GM19468 (cell line): ENCODE measurements at regions not wholly inside any gene's neighbourhood (a gene's known extent, or its start where the extent isn't known, plus 50 kb on each side); places are given as distances from the start of the nearest gene placed in this dataset.
"Not testable (repeated sequence)": the region's sequence is repeated elsewhere in the genome, so short reads cannot be mapped to it uniquely, and the experiment has no call there.

Experiments used
- ATAC-seq: cut with Tn5 transposase; IDR thresholded peaks from one replicate; pipeline ENCODE4 v1.9.1; 2021; ENCODE audit warnings: mild to moderate bottlenecking, moderate library complexity, moderate number of reproducible peaks; ENCODE audit not compliant: unreplicated experiment; ENCODE audit errors: extremely low read depth

DNA sequence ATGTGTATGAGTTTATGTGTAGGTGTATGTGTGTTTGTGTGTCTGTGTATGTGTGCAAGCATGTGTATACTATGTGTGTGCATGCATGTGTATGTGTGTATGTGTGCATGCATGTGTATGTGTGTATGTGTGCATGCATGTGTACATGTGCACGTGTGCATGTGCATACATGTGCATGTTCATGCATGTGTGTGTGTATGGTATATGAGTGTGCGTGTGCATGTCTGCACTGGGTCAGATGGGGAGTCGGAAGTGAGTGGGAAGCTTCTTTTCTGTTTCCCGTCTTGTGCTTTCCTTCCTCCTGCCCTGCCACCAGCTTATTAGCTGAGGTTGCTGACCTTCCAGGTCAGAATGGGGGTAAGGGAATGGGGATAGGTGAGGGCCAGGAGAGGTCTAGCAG is 174.7 kb downstream of the MAP2K4 start:
- ATAC-seq, result no peak

GRCh38 chr17:12201294-12201880 is 180.7 kb downstream of the MAP2K4 start:
- no peak for ATAC-seq

DNA sequence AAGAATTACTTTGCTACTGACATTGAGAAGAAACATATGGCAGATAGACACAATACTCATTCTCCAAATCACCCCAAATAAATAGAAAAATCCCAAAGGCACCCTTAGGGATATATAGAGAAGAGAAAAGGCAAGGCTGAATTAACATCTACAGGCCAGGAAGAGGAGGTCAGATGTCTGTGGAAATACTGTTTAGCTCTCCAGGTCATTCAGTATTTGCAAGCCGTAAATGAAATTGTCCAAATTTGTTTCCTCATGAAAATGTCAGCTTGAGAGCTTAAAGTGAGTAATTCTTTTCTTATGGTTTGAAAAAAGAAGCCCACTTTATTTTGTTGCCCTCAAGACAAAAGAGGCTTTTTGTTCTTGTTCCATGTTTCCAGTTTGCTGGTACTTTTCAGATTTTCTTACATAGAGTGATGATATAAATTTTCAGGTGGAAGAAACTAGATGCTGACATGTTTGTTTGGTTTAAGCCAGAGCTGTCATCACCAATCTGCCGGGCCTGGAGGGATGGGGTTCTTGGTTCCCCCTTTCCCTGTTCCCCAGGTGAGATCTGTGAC is 189.0 kb downstream of the MAP2K4 start:
- ATAC-seq, result no peak

- ATAC-seq, result not testable (repeated sequence)
Observed at GRCh38 chr17:12220714-12221439, 200.2 kb downstream of the MAP2K4 start.

- ATAC-seq, result no peak
Observed at GRCh38 chr17:12222392-12222791, 201.7 kb downstream of the MAP2K4 start.

DNA sequence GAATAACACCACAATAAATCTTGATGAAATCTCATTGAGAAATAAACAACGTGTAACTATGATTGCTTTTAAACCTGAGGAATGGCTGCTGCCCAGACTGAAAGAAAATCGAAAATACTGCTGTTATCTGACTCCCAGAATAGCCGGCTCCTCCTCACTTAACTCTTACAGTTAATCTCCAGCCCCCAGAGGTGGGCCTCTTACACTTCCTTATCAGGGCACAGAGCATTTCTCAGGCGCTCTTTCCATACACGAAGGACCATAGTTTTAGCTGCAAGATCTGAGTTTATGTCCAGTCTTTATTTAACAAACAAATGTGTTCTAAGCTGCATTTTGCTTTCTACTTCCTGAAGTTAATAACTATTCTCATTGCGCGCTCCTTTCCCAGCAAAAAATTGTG is 206.9 kb downstream of the MAP2K4 start:
- no peak for ATAC-seq

DNA sequence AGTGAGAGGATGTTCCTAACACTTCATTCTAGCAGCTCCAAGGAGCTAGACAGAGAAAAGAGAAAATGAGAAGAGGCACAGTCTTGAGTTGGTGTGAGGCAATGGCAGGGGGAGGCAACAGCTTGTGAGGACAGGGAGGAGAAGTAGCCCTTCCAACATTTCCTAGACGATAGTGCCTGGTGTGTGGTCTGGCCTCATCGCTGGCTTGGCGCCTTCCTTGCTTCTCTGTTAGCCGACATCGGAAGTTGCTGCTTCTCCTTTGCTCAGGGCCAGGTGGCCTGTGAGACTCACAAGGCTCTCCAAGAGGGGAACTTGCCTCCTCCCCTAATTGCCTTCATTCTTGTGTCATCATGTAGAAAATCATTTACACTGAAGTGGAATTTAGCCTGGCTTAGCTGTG is 208.7 kb downstream of the MAP2K4 start:
- ATAC-seq, result no peak

DNA sequence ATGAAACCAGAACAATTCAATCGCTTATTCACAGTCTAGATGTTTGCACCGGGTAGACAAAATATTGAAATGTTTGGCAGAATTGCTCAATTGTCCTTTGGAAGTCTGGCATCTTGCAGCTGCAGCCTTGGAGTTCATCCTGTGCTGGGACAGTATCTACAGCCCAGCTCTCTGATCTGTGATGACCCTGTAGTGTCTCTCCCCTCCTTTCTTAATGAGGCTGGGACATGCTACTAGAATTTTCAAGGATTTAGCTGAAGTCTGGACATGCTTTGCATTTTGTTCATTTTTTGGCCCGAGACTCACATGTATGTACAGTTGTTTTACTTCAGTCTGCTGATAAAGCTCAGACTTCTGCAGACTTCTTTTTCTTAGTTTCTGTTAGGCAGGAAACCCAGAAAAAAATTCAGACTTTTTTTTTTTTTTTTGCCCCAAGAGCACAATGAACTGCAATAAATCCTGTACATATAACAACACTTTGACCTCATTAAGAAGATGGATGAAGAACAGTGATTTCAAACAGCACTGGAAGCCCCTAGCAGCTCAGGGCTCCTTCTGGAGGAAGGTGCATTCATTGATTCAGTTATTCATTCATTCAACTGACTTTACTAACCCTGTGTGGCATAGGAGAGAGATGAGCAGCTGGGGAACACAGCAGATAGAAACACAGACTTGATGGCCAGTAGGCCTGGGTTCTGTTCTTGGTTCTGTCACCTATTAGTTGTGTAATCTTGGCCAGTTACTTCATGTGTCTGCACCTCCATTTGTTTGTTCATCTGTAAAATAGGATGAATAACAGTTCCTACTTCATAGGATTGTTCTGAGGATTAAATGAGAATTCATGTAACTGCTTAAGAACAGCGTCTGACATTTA is 210.0 kb downstream of the MAP2K4 start:
- no peak for ATAC-seq

GRCh38 chr17:12231355-12231682 is 210.6 kb downstream of the MAP2K4 start:
- ATAC-seq, result no peak

- not testable (repeated sequence) for ATAC-seq
Observed at GRCh38 chr17:12239021-12239420, 218.3 kb downstream of the MAP2K4 start.

GRCh38 chr17:12242345-12242954 is 221.8 kb downstream of the MAP2K4 start:
- no peak for ATAC-seq

DNA sequence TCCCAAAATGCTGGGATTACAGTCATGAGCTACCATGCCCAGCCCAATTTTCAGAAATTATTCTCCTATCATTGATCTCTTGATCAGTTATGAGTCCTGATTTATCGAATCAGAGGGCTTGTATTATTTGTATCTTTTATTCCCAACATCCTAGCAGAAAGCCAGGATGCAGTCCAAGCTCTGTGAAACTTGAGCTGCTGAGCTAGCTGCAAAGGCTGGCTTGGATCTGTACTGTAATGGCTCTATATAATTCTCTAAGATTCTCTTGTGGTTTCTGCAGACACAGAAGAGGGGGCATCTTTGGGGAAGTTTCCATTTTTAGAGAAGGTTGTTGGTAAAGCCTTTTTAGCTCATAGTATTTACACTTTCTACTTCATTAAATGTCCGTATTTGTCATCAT is 227.1 kb downstream of the MAP2K4 start:
- ATAC-seq, result no peak

- no peak for ATAC-seq
Observed at GRCh38 chr17:12250973-12251372, 230.3 kb downstream of the MAP2K4 start.

DNA sequence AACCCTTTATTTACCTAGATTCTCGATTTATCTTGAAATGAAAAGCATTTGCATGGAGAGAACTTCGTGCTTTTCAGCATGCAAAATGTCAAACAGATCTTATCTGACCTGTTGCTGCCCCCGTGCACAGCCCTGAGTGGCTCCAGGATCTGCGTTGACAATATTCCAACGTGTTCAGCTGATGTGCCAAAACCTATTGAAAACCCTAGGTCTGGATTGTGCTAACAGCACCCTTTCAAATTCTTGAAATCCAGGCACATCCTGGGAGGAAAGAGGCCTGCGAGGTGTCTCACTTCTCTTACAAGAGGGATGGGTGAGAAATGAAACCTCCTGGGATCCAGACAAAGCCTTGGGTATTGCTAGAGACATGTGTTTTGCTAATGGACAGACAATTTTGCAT is 231.8 kb downstream of the MAP2K4 start:
- no peak for ATAC-seq

DNA sequence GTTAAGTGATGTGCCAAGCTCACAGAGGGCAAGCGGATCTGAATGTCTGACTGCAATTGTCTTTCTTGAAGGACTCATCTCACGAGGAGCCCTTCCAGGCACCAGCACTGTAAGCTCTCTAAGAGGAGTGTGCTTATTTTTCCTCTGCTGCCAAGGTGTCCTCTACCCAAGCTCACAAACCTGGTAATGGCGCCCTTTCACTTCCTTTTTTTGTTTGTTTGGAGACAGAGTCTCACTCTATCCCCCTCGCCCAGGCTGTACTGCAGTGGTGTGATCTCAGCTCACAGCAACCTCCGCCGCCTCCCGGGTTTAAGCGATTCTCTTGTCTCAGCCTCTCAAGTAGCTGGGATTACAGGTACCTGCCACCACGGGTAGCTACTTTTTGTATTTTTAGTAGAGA is 233.8 kb downstream of the MAP2K4 start:
- ATAC-seq, result no peak

- no peak for ATAC-seq
Observed at GRCh38 chr17:12256380-12256995, 235.8 kb downstream of the MAP2K4 start.

- no peak for ATAC-seq
Observed at GRCh38 chr17:12257176-12257575, 236.5 kb downstream of the MAP2K4 start.

- ATAC-seq, result no peak
Observed at GRCh38 chr17:12261354-12261753, 240.7 kb downstream of the MAP2K4 start.

DNA sequence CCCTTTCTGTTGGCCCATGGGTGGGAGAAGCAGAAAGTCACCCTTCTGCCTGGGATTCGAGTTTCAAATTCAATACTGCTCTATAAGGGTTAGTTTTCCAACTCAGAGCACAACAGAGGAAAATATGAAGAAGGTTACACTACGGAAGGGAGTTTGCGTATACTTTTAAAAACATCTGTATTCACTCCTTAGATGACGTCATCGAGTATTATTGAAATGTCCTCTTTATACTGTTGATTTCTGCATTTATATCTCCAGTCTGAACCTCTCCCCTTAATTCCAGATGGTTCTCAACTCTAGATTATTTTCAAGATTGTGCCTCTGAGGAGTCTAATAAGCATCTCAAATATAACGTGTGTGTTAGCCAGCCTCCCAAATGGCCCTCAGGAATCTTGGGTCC is 249.1 kb downstream of the MAP2K4 start:
- no peak for ATAC-seq

DNA sequence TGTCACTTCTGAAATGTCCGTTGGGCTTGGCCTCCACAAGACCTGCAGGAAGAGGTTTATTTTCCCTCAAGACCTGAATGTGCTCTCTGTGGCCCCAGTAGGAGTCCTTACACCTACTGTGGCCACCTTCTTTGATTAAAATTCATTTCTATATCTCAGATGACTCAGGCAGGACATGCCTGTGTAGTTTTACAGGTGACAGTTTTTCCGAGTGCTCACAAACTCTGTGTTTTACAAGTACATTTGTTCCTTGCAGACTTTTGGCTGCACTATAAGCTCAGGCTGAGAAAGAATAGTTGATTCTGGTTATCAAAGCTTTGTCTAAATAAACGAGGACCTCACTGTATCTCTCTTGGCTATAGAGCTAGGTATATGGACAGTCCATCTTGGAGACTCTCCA is 257.1 kb downstream of the MAP2K4 start:
- ATAC-seq, result no peak
